HUES48 (cell line): ENCODE measurements at regions not wholly inside any gene's neighbourhood (a gene's known extent, or its start where the extent isn't known, plus 50 kb on each side); places are given as distances from the start of the nearest gene placed in this dataset.

ENCODE experiments used
- H3K27ac ChIP-seq: one replicate; pipeline ENCODE4 v1.7.0; 2013; ENCODE audit warnings: low read depth, low read length, inconsistent platforms
- H3K27me3 ChIP-seq: 2 replicates; pipeline ENCODE4 v1.6.1; 2013; ENCODE audit warnings: mild to moderate bottlenecking, low read length; ENCODE audit not compliant: control insufficient read depth, insufficient read depth
- H3K36me3 ChIP-seq: 2 replicates; pipeline ENCODE4 v1.6.1; 2013; ENCODE audit warnings: low read length; ENCODE audit not compliant: control insufficient read depth, insufficient read depth
- H3K4me1 ChIP-seq: 2 replicates; pipeline ENCODE4 v1.6.1; 2013; ENCODE audit warnings: mild to moderate bottlenecking, low read length; ENCODE audit not compliant: control insufficient read depth, insufficient read depth
- H3K4me3 ChIP-seq: 2 replicates; pipeline ENCODE4 v1.5.1; 2013; ENCODE audit warnings: mild to moderate bottlenecking, low read depth, low read length
- H3K9ac ChIP-seq: 2 replicates; pipeline ENCODE4 v1.6.1; 2013; ENCODE audit warnings: mild to moderate bottlenecking, low read depth, low read length, moderate library complexity
- H3K9me3 ChIP-seq: 2 replicates; pipeline ENCODE4 v1.6.1; 2013; ENCODE audit warnings: low read length; ENCODE audit not compliant: control insufficient read depth, insufficient read depth

DNA sequence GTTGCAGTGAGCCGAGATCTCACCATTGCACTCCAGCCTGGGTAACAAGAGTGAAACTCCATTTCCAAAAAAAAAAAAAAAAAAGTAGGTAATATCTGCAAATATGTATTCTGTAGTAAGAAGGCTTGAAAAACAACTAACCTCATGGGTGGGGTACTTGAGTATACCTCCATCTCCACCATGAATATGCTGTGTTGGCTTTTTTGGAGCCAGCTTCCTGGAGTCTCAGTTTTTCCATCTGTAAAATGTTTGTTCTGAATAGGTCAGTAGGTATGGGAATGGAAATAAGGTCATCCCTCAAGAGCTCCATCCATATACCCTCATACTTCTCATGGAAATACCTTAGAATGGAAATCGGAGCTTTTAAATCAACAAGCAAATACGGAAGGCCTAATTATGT, 430.0 kb upstream of the FAM98A start:
- Histone ChIP-seq H3K27ac (no peak overlapping the region), H3K9ac (no peak overlapping the region), H3K9me3 (no peaks in the 10 kb centered on the region), H3K27me3 (no peaks in the 10 kb centered on the region), H3K4me1 (no peaks in the 10 kb centered on the region), H3K4me3 (no peak overlapping the region), H3K36me3 (no peaks in the 10 kb centered on the region)

DNA sequence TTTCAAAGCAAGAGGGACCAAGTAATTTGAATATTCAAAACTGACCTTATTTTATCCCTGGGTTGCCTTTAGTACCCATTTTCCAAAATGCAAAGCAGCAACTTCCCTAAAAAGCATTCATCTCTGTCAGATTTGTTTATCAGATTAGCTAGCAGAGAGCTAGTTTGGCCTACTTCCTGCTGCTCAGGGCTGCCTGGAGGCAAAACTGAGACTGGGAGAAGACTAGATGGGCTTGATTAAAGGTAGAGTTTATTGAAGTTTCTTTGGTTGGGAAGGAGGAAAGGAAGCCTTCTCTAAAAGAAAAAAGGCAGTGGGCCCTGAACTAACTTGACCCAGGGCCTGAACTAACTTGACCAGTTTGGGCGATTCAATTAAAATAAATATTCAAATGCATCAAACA, 426.1 kb upstream of the FAM98A start:
- Histone ChIP-seq H3K4me3 (no peak overlapping the region), H3K4me1 (no peaks in the 10 kb centered on the region), H3K27me3 (no peaks in the 10 kb centered on the region), H3K9ac (no peak overlapping the region), H3K9me3 (no peaks in the 10 kb centered on the region), H3K27ac (no peak overlapping the region), H3K36me3 (no peaks in the 10 kb centered on the region)

DNA sequence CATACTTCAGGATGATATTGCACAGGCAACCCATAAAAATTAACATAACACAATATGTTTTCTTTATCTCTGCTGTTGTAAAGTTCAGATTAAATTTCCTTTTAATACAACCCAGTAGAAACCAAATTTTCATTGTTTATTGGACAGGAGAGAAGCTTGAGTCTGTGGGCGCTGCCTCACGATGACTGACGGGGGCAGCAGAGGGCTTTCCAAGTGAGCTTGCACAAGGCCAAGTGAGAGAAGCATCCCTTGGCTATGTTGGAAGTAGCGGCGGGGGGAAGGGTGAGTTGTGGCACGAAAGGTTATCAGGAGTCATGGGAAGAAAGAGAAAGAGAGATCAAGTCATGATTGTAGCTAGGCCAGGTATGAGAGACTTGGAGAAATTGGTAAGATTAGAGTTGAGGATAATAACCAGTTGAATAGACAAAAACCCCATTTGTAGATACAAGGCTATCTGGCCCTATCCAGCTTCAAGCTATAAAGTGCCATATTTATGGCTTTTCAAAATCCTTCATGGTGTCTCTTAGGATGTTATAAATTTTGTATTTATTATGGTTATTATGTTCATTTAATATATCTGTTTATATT, 413.7 kb upstream of the FAM98A start:
- Histone ChIP-seq H3K9ac (no peak overlapping the region), H3K36me3 (no peaks in the 10 kb centered on the region), H3K4me1 (no peaks in the 10 kb centered on the region), H3K9me3 (peaks cover 3% of the 10 kb centered on the region; the same call in 1 of the 2 replicates), H3K4me3 (no peak overlapping the region), H3K27me3 (no peaks in the 10 kb centered on the region), H3K27ac (no peak overlapping the region)

DNA sequence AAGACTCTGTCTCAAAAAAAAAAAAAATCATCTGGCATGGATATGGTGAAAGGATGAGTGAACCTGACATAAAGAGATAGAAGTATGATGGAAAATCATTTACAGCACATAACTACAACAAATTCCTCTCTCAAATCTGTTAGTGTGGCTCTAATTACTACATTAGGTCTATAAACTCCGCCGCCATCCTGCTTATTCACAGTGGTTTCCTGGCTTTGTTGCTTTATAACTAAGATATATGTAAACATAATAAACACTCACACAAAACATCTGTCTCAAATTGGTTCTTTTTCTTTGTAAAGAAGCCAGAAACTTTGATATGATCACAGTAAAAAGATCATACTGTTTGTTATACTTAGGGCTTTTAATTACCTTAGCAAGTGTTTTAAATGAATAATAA, 412.6 kb upstream of the FAM98A start:
- peaks cover 3% of the 10 kb centered on the region; the same call in 1 of the 2 replicates for H3K9me3 ChIP-seq

DNA sequence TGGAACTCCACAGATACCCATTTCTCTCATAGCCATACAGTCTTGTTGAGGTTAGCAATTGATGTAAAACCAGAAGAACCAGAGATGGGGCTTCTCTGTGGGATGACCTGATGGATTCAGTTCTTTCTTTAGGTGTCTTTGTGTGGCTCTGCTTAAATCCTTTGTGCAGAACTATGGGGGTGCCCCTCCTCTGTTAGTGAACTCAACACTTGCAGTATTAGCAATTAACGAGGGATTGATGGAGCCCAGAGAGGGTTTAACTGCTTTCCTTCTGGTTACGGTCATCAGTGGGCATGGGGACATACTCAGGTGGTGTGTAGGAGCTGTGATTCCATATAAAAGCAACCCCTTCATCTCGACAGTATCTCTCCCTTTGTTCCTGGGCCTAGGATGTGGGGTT, 406.8 kb upstream of the FAM98A start:
- Histone ChIP-seq H3K9ac (no peak overlapping the region), H3K36me3 (no peaks in the 10 kb centered on the region), H3K4me1 (no peaks in the 10 kb centered on the region), H3K9me3 (no peaks in the 10 kb centered on the region), H3K4me3 (no peak overlapping the region), H3K27me3 (no peaks in the 10 kb centered on the region), H3K27ac (no peak overlapping the region)

More for the DNA sequence above, 412.6 kb upstream of the FAM98A start:
- H3K9ac ChIP-seq, result no peak overlapping the region
- H3K27me3 ChIP-seq, result no peaks in the 10 kb centered on the region
- H3K4me3 ChIP-seq, result no peak overlapping the region
- no peaks in the 10 kb centered on the region for H3K36me3 ChIP-seq
- H3K4me1 ChIP-seq, result no peaks in the 10 kb centered on the region
- no peak overlapping the region for H3K27ac ChIP-seq

DNA sequence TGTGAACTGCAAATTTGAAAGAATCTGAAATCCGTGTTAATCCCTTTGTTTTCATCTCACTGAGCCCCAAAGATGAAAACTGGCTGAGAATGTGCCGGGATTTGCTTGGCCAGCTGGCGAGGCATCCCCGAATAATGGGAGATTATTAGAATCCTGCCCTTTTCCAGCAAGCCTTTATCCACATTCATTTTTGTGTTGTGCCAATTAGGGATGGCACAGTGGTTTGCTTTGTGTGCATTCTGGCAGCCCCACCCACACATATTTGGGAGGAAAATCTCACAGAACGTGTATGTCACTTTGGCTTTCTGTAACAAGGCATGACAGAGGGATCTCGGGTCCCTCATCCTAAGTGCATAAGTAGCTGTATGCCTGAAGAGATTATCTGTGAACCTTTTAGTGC, 405.8 kb upstream of the FAM98A start:
- no peak overlapping the region for H3K27ac ChIP-seq
- no peak overlapping the region for H3K4me3 ChIP-seq
- no peaks in the 10 kb centered on the region for H3K27me3 ChIP-seq
- H3K4me1 ChIP-seq, result no peaks in the 10 kb centered on the region
- H3K9me3 ChIP-seq, result no peaks in the 10 kb centered on the region
- H3K9ac ChIP-seq, result no peak overlapping the region
- no peaks in the 10 kb centered on the region for H3K36me3 ChIP-seq

DNA sequence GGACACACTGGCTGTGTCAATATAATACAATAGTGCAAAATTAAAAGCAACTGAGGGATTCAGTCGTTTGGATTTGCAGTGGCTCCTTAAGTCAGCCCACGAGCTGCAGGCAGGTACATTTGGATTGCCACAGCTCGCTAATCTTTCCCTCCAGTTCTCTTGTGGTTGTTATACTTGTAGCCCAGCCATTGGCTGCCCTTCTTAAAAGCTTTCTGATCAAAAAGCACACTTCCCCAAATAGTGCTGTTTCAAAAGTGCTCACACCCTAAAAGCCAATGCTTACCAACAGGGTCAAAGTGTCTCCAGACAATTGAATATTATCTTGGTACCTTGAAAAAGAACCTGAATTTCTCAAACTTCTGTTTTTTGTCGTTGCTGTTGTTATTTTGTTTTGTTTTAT, 404.7 kb upstream of the FAM98A start:
- no peak overlapping the region for H3K27ac ChIP-seq
- H3K36me3 ChIP-seq, result no peaks in the 10 kb centered on the region
- H3K4me3 ChIP-seq, result no peak overlapping the region
- no peaks in the 10 kb centered on the region for H3K27me3 ChIP-seq
- no peaks in the 10 kb centered on the region for H3K4me1 ChIP-seq
- H3K9me3 ChIP-seq, result no peaks in the 10 kb centered on the region
- H3K9ac ChIP-seq, result no peak overlapping the region

DNA sequence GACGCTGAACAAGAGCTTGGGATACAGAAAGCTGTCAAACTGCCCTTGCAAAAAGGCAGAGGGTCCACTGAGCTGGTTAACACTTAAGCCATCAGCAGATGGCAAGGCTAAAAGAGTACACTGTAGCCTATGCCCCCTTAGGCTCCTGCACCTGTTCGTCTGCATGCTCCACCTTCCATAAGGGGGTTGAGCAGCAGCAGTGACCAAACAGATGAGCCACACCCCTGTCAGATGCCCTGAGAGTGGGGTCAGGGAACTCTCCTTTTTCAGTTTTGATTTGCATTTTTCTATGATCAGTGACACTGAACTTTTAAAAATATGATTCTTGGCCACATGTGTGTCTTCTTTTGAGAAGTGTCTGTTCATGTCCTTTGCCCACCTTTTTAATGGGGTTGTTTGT, 402.5 kb upstream of the FAM98A start:
- Histone ChIP-seq H3K9me3 (no peaks in the 10 kb centered on the region), H3K4me3 (no peak overlapping the region), H3K4me1 (no peaks in the 10 kb centered on the region), H3K36me3 (no peaks in the 10 kb centered on the region), H3K27me3 (no peaks in the 10 kb centered on the region), H3K27ac (no peak overlapping the region), H3K9ac (no peak overlapping the region)

DNA sequence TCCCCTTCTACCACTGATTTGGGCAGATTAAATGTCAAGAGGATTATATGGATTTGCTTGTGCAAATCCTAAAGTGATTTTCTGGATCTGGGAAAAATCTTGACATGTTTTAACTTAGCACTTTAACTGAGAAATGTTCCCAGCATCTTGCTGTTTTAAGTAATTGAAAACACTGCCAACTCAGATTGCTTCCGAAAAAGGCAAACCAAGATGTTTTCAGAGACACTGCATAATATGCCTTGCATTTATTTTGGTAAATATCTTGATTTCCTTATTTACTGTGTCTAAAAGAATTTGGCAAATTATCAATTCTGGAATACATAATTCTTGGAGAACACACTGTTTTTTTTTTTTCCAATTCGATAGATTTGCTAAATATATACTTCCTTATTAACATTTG, 385.0 kb upstream of the FAM98A start:
- Histone ChIP-seq H3K27me3 (no peaks in the 10 kb centered on the region), H3K36me3 (no peaks in the 10 kb centered on the region), H3K4me3 (no peak overlapping the region), H3K4me1 (no peaks in the 10 kb centered on the region), H3K9ac (no peak overlapping the region), H3K9me3 (peaks cover 17% of the 10 kb centered on the region), H3K27ac (no peak overlapping the region)

DNA sequence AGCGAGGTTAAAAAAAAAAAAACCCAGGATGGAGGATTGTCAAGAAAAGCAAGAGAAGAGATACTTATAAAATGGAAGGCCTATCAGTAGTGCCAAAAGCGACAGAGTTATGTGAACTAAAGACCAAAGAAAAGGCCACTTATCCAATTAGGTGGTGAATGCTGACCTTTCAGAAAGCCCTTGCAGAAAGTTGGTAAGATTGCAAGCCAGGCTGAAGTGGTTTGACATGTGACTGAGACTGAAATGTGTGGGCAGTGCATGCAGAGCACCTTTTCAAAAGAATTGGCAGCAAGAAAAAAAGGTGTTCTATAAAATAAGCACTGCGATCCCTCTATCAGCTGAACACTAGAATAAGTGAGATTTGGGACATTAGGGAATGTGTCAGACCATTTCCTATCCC, 379.4 kb upstream of the FAM98A start:
- Histone ChIP-seq H3K4me3 (no peak overlapping the region), H3K27me3 (no peaks in the 10 kb centered on the region), H3K27ac (no peak overlapping the region), H3K9me3 (peaks cover 6% of the 10 kb centered on the region), H3K4me1 (no peaks in the 10 kb centered on the region), H3K36me3 (no peaks in the 10 kb centered on the region), H3K9ac (no peak overlapping the region)

DNA sequence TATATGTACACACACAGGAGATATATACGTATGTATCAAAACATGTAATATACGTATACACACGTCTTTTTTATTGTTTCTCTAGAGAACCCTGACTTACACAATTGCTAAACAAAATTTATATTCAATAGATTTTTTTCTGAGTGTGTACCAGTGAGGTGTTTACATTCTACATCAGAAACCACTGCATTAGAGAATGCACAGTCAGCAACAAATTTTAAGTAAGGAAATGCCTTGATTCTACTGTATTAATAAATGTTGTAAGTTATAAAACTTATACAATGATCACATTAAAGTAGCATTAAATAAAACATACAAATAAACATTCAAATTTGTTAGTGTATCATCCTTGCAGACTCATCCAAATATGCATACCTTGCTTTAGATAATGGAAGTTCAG, 376.4 kb upstream of the FAM98A start:
- no peak overlapping the region for H3K9ac ChIP-seq
- no peaks in the 10 kb centered on the region for H3K27me3 ChIP-seq

DNA sequence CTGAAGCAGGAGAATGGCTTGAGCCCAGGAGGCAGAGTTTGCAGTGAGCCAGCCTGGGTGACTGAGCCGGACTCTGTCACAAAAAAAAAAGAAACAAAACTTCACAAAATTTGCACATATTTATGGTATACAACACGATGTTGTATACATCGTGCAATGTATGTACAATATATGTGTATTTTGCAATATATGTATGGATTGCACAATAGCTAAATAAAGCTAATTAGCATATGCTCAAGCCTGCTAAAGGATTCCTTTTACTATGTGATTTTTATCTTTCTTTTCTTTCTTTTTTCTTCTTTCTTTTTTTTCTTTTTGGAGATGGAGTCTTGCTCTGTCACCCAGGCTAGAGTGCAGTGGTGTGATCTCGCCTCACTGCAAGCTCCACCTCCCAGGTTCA, 368.0 kb upstream of the FAM98A start:
- H3K9me3 ChIP-seq, result no peaks in the 10 kb centered on the region
- no peak overlapping the region for H3K27ac ChIP-seq
- no peaks in the 10 kb centered on the region for H3K36me3 ChIP-seq

More for the DNA sequence above, 376.4 kb upstream of the FAM98A start:
- Histone ChIP-seq H3K4me3 (no peak overlapping the region), H3K9me3 (peaks cover 6% of the 10 kb centered on the region; the same call in 1 of the 2 replicates), H3K36me3 (no peaks in the 10 kb centered on the region), H3K4me1 (no peaks in the 10 kb centered on the region), H3K27ac (no peak overlapping the region)

More for the DNA sequence above, 368.0 kb upstream of the FAM98A start:
- Histone ChIP-seq H3K27me3 (no peaks in the 10 kb centered on the region), H3K4me1 (no peaks in the 10 kb centered on the region), H3K4me3 (no peak overlapping the region), H3K9ac (no peak overlapping the region)
